K562 (cell line): ENCODE measurements at regions not wholly inside any gene's neighbourhood (a gene's known extent, or its start where the extent isn't known, plus 50 kb on each side); places are given as distances from the start of the nearest gene placed in this dataset.

ENCODE experiments used
- ATAC-seq: fragments of 200-7000 bp; cut with Tn5 transposase; 3 replicates; pipeline ENCODE4 v1.9.1; 2020; ENCODE audit warnings: moderate library complexity
- BruUV-seq: library from RNA; stranded (reverse); fragments of 400-500 nt; replicated peaks from 2 replicates; lab custom pipeline; 2021; lab: Mats Ljungman, UMichigan
- CTCF ChIA-PET: fragments of 300-600 bp; formaldehyde crosslinking; extraction: SDS; loops from one replicate; lab custom pipeline; 2021; ENCODE audit warnings: low intra/inter-chr PET ratio; lab: Yijun Ruan, JAX
- POLR2A ChIA-PET: fragments of 300-600, 350-650 bp; sonication (Branson Sonifier 250); formaldehyde crosslinking; extraction: SDS; loops from one replicate; lab custom pipeline; 2021; ENCODE audit warnings: antibody characterized with exemption, inconsistent platforms; lab: Yijun Ruan, JAX
- DNase-seq, 4 experiments: peaks; one replicate each; pipeline versions ENCODE4 v3.0.0 to v3.0.0-alpha.2; 2011 to 2018; ENCODE audit warnings: low spot score in 3 of 4, mixed read lengths in 3 of 4; ENCODE audit errors: extremely low read depth in 1 of 4
- FAIRE-seq: peaks from 2 replicates; lab custom pipeline; 2011; peaks lifted over from hg19 to GRCh38; lab: Jason Lieb, UNC
- H2AFZ ChIP-seq: 2 replicates; pipeline ENCODE4 v1.6.0; 2011; ENCODE audit warnings: low read depth, low read length, control low read depth, inconsistent platforms
- H3K27ac ChIP-seq: fragments of 200-600 bp; 3 replicates; pipeline ENCODE4 v1.8.0; 2011; ENCODE audit warnings: low read depth, mild to moderate bottlenecking, control low read depth, inconsistent platforms, low read length, moderate library complexity, mixed read lengths; ENCODE audit errors: extremely low read depth
- H3K27me3 ChIP-seq, 2 experiments: fragments of 300-600 bp in 1 of 2; 2 replicates in 1 of 2; 3 replicates in 1 of 2; pipeline versions ENCODE4 v1.6.0 to v1.8.0; 2011; ENCODE audit warnings: inconsistent platforms in 2 of 2, low read length in 2 of 2, mild to moderate bottlenecking in 1 of 2, mixed read lengths in 1 of 2, moderate library complexity in 1 of 2; ENCODE audit not compliant: control insufficient read depth in 2 of 2, insufficient read depth in 2 of 2
- H3K36me3 ChIP-seq: fragments of 300-600 bp; 3 replicates; pipeline ENCODE4 v1.8.0; 2011; ENCODE audit warnings: mild to moderate bottlenecking, low read length, inconsistent platforms; ENCODE audit not compliant: control insufficient read depth, insufficient read depth
- H3K4me1 ChIP-seq, 2 experiments: fragments of 200-600 bp in 1 of 2; replicated peaks in 1 of 2; 2 replicates in 1 of 2; 3 replicates in 1 of 2; pipeline versions ENCODE4 v1.5.1 to v1.8.0; 2011; ENCODE audit warnings: inconsistent platforms in 2 of 2, low read length in 2 of 2, mild to moderate bottlenecking in 1 of 2, mixed read lengths in 1 of 2, moderate library complexity in 1 of 2; ENCODE audit not compliant: control insufficient read depth in 2 of 2, insufficient read depth in 2 of 2
- H3K4me2 ChIP-seq: 2 replicates; pipeline ENCODE4 v1.6.1; 2011; ENCODE audit warnings: low read length, control low read depth, inconsistent platforms, mixed read lengths; ENCODE audit not compliant: insufficient read depth
- H3K4me3 ChIP-seq: fragments of 200-600 bp; sonication (generic), shearing (Covaris generic); 2 replicates; pipeline ENCODE4 v1.5.1; 2016; ENCODE audit warnings: control low read depth, inconsistent platforms
- H3K79me2 ChIP-seq: fragments of 200-600 bp; 3 replicates; pipeline ENCODE4 v1.8.0; 2011; ENCODE audit warnings: low read length, inconsistent platforms; ENCODE audit not compliant: control insufficient read depth, insufficient read depth
- H3K9ac ChIP-seq, 2 experiments: 2 replicates each; pipeline versions ENCODE4 v1.6.0 to v1.6.1; 2011; ENCODE audit warnings: low read depth in 2 of 2, low read length in 2 of 2, control low read depth in 1 of 2, inconsistent platforms in 1 of 2, mild to moderate bottlenecking in 1 of 2, mixed read lengths in 1 of 2; ENCODE audit not compliant: insufficient read depth in 1 of 2
- H3K9me1 ChIP-seq: one replicate; pipeline ENCODE4 v1.6.0; 2011; ENCODE audit warnings: inconsistent platforms, mild to moderate bottlenecking, low read length, moderate library complexity; ENCODE audit not compliant: control insufficient read depth, insufficient read depth
- H3K9me3 ChIP-seq: replicated peaks from 2 replicates; pipeline ENCODE4 v1.5.1; 2011; ENCODE audit warnings: low read depth, low read length, inconsistent platforms; ENCODE audit not compliant: control insufficient read depth, insufficient read depth
- H4K20me1 ChIP-seq: replicated peaks from 2 replicates; pipeline ENCODE4 v1.6.1; 2011; ENCODE audit warnings: low read length, inconsistent platforms, mixed read lengths; ENCODE audit not compliant: control insufficient read depth, insufficient read depth
- ZNF324 ChIP-seq: fragments of 250-450 bp; sonication (Bioruptor Pico); IDR thresholded peaks from 2 replicates; pipeline ENCODE4 v1.4.0; 2020; ENCODE audit warnings: mild to moderate bottlenecking
- WGBS: fragments of 100-300 bp; shearing (Covaris generic); methylation state at CpG from one replicate; pipeline ENCODE4 v1.1.6; 2016; ENCODE audit warnings: low coverage, mixed read lengths; ENCODE audit not compliant: insufficient coverage; ENCODE audit errors: missing lambda C conversion rate; 5-methylcytosine and 5-hydroxymethylcytosine counted together
- in situ Hi-C: fragments of 300-500 bp; cut with MboI; formaldehyde crosslinking; loops from 4 replicates; pipeline ENCODE4 v1.15.0; 2018; ENCODE audit warnings: inconsistent platforms, mixed read lengths
- intact Hi-C: fragments of 100-400 bp; cut with micrococcal nuclease; formaldehyde crosslinking; loops from 2 replicates; pipeline ENCODE4 v1.14.2; 2022
- TF ChIP-seq, protein P1 (sequence below), 2 experiments: fragments of 250-450 bp in 1 of 2; fragments of 450-650 bp in 1 of 2; sonication (Bioruptor Pico) in 1 of 2; IDR thresholded peaks; 2 replicates each; pipeline versions ENCODE4 v1.6.1 to v1.8.0; 2016 to 2021; ENCODE audit warnings: mild to moderate bottlenecking in 2 of 2, moderate library complexity in 2 of 2, missing compliant biosample characterization in 1 of 2, missing genetic modification characterization in 1 of 2
- TF ChIP-seq, protein P2 (sequence below), 3 experiments: IDR thresholded peaks in 2 of 3; conservative IDR thresholded peaks in 1 of 3; 2 replicates each; pipeline ENCODE4 v1.5.1; 2011 to 2012; ENCODE audit warnings: low read length in 3 of 3, mild to moderate bottlenecking in 3 of 3, control low read depth in 2 of 3, improper control_type of control experiment in 1 of 3, inconsistent platforms in 1 of 3, low read depth in 1 of 3, mixed read lengths in 1 of 3, moderate library complexity in 1 of 3; ENCODE audit not compliant: insufficient read depth in 2 of 3
- TF ChIP-seq, protein P3 (sequence below), 2 experiments: fragments of 450-650 bp; formaldehyde crosslinking in 1 of 2; IDR thresholded peaks; 2 replicates each; pipeline versions ENCODE4 v1.4.0 to v1.6.1; 2014 to 2020; ENCODE audit warnings: mild to moderate bottlenecking in 2 of 2, borderline replicate concordance in 1 of 2, low read depth in 1 of 2

DNA sequence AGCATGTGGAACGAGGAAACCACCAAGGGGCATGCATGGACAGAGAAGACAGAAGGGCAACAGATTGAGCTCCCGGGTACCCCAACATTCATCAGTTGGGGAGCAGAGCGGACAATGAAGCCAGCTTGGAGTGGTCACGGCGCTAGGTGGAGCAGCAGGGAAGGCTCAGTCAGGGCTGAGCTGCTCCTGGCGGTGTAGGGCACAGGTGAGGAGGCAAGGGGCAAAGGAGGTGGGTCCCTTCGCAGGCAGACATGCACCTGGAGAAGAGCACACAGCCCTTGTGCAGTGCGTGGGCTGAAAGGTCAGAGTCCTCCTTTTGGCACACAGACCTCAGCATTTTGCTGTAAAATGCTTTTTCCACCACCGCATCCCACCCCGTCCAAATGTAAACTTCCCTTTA is 90.0 kb upstream of the SLC6A6 start:
- no peak for DNase-seq
- CTCF ChIA-PET: interaction anchor here (1.2 kb wide), 1 partner anchor 150 kb away, joined by 4 read pairs; no protein-coding TSS in a partner anchor
- no peak overlapping the region for H3K4me3 ChIP-seq
- TF ChIP-seq, protein P1, sequence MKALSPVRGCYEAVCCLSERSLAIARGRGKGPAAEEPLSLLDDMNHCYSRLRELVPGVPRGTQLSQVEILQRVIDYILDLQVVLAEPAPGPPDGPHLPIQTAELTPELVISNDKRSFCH (CRISPR knock-in tag; IDR thresholded peaks at IDR 0.05): no peak
- TF ChIP-seq, protein P1 (tag; IDR thresholded peaks at IDR 0.05): no peak
- TF ChIP-seq, protein P2, sequence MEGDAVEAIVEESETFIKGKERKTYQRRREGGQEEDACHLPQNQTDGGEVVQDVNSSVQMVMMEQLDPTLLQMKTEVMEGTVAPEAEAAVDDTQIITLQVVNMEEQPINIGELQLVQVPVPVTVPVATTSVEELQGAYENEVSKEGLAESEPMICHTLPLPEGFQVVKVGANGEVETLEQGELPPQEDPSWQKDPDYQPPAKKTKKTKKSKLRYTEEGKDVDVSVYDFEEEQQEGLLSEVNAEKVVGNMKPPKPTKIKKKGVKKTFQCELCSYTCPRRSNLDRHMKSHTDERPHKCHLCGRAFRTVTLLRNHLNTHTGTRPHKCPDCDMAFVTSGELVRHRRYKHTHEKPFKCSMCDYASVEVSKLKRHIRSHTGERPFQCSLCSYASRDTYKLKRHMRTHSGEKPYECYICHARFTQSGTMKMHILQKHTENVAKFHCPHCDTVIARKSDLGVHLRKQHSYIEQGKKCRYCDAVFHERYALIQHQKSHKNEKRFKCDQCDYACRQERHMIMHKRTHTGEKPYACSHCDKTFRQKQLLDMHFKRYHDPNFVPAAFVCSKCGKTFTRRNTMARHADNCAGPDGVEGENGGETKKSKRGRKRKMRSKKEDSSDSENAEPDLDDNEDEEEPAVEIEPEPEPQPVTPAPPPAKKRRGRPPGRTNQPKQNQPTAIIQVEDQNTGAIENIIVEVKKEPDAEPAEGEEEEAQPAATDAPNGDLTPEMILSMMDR (IDR thresholded peaks at IDR 0.05 in 2 of 3, conservative IDR thresholded peaks at IDR 0.05 in 1 of 3; ENCODE audit: insufficient read depth in 2 of 3, low read depth in 1 of 3, low read length in 3 of 3): peak in 2 of 3 experiments; percentile 11; a peak in 1 of 6 replicates
- no peak for TF ChIP-seq ZNF324 (CRISPR knock-in tag)
- TF ChIP-seq, protein P3, sequence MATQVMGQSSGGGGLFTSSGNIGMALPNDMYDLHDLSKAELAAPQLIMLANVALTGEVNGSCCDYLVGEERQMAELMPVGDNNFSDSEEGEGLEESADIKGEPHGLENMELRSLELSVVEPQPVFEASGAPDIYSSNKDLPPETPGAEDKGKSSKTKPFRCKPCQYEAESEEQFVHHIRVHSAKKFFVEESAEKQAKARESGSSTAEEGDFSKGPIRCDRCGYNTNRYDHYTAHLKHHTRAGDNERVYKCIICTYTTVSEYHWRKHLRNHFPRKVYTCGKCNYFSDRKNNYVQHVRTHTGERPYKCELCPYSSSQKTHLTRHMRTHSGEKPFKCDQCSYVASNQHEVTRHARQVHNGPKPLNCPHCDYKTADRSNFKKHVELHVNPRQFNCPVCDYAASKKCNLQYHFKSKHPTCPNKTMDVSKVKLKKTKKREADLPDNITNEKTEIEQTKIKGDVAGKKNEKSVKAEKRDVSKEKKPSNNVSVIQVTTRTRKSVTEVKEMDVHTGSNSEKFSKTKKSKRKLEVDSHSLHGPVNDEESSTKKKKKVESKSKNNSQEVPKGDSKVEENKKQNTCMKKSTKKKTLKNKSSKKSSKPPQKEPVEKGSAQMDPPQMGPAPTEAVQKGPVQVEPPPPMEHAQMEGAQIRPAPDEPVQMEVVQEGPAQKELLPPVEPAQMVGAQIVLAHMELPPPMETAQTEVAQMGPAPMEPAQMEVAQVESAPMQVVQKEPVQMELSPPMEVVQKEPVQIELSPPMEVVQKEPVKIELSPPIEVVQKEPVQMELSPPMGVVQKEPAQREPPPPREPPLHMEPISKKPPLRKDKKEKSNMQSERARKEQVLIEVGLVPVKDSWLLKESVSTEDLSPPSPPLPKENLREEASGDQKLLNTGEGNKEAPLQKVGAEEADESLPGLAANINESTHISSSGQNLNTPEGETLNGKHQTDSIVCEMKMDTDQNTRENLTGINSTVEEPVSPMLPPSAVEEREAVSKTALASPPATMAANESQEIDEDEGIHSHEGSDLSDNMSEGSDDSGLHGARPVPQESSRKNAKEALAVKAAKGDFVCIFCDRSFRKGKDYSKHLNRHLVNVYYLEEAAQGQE (IDR thresholded peaks at IDR 0.05; ENCODE audit: borderline replicate concordance): 0 out of 2 replicates have a peak, but pooled peaks have one; percentile 9
- TF ChIP-seq, protein P3 (CRISPR knock-in tag; IDR thresholded peaks at IDR 0.05; ENCODE audit: low read depth): no peak
- TF ChIP-seq, all 486 proteins: peak for 2
- POLR2A ChIA-PET: interaction anchor here (1.4 kb wide), 1 partner anchor 19 kb away, joined by 4 read pairs; no protein-coding TSS in a partner anchor
- Histone ChIP-seq H4K20me1 (no peaks in the 10 kb centered on the region), H2AFZ (no peak overlapping the region), H3K27ac (no peak overlapping the region), H3K36me3 (no peaks in the 10 kb centered on the region), H3K27me3 (peaks cover 7 to 16% of the 10 kb centered on the region in 2 experiments; a peak in 2 of 5 replicates), H3K9me3 (no peaks in the 10 kb centered on the region), H3K9ac (peak overlapping the region in 1 of 2 experiments; percentile 60; a peak in 1 of 4 replicates), H3K9me1 (no peaks in the 10 kb centered on the region), H3K79me2 (no peaks in the 10 kb centered on the region), H3K4me2 (no peak overlapping the region), H3K4me1 (peaks cover 0 to 12% of the 10 kb centered on the region in 2 experiments; a peak in 2 of 5 replicates)
- ATAC-seq (peak; percentile 13; the same call in 1 of the 3 replicates), FAIRE-seq (no peak)
- intact Hi-C loops (no loop called here), in situ Hi-C loops (no loop called here)
- 12% methylated on average over 10 of the region's 10 CpGs for WGBS
- BruUV-seq: no TSS peak
